Stimulated activated CD8-positive, alpha-beta memory T cell treated with anti-CD3 and anti-CD28 coated beads, Interleukin-12 subunit alpha, Interleukin-12 subunit beta, amount 100 ng/mL, for 1 hour (primary cell): ENCODE measurements at regions not wholly inside any gene's neighbourhood (a gene's known extent, or its start where the extent isn't known, plus 50 kb on each side); places are given as distances from the start of the nearest gene placed in this dataset.
"Not testable (repeated sequence)": the region's sequence is repeated elsewhere in the genome, so short reads cannot be mapped to it uniquely, and the experiment has no call there.

Experiments
- DNase-seq: peaks from one replicate; pipeline ENCODE4 v3.0.0-alpha.2; 2020; ENCODE audit warnings: low read depth

- DNase-seq, result no peak
Observed at GRCh38 chr21:23601549-23601948, 2005.7 kb downstream of the MRPL39 start.

DNA sequence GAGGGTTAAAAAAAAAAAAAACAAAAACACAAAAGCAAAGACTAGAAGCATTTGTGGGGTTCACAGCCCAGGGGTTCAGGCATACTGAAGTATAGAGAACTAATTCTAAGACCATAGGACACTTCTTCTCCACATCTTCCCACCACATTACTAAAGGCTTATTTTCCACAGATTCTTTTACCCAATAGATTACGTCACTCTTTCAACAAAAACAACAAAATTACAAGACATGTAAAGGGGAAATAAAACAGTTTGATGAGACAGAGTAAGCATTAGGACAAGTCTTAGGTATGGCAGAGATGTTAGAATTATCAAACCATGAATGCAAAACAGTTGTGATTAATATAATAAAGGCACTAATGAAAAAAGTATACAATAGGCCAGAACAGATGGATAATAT is 2013.7 kb downstream of the MRPL39 start:
- no peak for DNase-seq

GRCh38 chr21:23585419-23585818 is 2021.9 kb downstream of the MRPL39 start:
- no peak for DNase-seq

DNA sequence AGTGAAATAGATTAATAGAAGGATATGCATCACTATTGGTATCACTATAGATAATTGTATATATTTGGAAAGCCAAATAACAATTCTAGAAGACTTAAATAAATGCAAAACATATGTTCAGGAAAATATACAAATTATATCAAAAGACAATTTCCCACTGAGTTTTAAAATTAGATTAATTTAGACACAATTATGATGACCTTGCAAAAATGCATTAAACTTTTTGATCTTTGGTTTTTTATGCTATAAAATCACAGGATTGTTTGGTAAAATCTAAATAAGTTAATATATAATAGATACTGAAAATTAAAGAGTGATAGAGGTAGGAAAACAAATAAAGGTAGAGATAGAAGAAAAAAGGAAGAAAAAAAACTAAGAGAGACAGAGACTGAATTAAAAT is 2027.7 kb downstream of the MRPL39 start:
- DNase-seq, result no peak

DNA sequence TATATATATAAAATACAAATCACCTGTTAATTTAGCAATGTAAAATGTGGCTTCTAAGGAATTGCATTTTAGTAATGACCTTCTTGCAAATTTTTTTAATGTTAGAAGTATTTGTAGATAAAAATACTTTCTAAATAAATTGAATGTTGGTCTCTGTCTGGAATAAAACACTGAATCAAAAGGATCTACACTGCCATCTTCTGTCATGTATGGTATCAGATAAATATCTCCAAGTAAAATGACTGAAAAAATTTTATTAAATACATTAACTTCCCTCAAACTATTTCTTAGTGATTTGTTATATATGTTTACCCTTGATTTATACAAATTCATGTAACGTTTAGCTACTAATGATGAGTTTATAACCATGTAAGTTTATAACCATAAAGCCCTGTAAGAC is 2029.3 kb downstream of the MRPL39 start:
- DNase-seq, result no peak

DNA sequence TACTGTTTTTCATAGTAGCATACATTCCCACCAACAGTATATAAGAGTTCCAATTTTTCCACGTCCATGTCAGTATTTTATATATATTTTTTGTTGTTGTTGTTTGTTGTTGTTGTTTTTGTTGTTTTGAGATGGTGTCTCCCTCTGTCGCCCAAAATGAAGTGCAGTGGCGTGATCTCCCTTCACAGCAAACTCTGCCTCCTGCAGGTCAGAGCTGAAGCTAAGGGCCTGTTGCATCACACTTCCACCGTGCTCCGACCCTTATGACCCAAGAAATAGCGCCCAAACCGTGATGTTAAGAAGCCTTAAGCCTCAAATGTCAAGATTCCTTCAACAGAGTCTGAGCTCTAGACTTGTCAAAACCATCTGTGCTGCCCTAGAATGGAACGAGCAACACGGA is 2032.3 kb downstream of the MRPL39 start:
- no peak for DNase-seq

DNA sequence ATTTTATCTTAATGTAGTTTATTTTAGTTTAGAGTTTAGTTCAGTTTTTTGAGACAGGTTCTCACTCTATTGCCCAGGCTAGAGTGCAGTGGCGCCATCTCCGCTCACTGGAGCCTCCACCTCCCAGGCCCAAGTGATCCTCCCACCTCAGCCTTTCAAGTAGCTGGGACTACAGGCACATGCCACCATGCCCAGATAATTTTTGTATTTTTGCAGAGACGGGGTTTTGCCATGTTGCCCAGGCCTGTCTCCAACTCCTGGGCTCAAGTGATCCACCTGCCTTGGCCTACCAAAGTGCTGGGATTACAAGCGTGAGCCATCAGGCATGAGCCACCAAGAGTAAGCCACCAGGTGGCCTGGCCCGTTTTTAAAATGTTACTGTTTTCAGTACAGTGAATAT is 2058.4 kb downstream of the MRPL39 start:
- DNase-seq, result not testable (repeated sequence)

DNA sequence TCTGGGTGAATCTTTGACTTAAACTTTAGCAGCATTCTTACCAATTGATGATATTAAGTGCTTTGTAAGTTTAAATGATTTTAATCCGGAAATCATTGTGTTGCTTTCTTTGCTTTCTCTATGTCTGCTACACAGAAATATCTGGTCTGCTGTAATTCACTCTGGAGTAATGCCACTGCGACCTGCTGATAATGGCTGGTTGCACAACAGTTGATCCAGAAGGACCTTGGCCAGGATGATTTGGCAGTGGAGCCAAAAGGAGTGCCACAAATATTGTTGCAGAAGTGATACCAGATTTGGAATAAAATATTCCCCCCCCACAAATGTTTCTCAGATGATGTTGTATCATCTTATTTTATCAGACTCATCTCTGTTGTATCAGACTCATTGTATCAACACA is 2063.9 kb downstream of the MRPL39 start:
- DNase-seq, result no peak

DNA sequence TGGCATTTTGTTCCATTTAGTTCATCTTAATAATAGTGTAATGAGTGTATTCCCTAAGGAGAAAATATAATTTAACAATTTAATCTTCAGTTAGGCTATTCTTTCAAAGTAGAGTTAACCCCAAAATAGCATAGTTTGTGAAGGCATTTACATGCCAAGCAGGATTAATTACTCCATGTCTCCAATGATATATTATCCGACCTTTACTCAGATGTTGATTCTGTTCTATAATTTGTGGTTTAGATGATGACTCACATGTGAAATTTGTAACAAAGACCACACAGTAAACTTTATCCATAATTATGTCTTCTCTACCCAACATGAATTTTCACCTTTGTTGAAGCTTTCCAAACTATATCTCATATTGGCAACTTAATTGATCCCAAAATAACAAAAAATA is 2065.2 kb downstream of the MRPL39 start:
- no peak for DNase-seq

DNA sequence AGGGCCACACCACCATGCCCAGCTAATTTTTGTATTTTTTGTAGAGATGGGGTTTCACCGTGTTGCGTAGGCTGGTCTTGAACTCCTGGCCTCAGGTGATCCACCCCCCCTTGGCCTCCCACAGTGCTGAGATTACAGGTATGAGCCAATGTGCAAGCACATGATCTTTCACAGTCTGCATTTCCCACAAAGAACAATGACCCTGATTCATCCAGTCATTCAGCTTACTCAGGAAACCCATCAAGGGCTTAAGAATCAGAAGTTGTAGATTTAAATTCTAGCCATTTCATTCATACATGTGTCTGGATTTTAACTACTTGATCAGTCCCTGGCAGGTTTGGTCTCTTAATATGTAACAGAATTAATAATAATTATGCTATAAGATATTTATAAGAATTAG is 2065.7 kb downstream of the MRPL39 start:
- DNase-seq, result no peak

- DNase-seq, result no peak
Observed at GRCh38 chr21:23534850-23535249, 2072.4 kb downstream of the MRPL39 start.

- no peak for DNase-seq
Observed at GRCh38 chr21:23531444-23531843, 2075.8 kb downstream of the MRPL39 start.

DNA sequence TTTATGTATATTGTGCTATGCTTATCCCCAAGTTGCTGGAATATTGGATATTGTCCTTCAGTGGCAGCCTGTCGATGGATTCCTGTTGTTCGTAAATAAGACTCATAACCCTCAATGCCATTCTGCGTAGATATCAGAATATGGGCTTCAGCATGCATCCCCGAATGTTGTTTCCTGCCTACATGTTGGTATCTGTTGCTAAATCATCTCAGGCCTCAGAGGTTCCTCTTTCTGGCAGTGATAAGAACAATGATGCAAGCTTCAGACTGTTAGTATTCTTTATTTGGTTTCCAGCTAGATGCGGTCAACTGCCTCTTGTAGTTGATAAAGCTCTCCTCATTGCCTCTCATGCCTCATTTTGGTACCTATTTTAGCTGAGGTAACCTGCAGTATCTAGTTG is 2082.6 kb downstream of the MRPL39 start:
- no peak for DNase-seq

- no peak for DNase-seq
Observed at GRCh38 chr21:23522751-23523150, 2084.5 kb downstream of the MRPL39 start.

DNA sequence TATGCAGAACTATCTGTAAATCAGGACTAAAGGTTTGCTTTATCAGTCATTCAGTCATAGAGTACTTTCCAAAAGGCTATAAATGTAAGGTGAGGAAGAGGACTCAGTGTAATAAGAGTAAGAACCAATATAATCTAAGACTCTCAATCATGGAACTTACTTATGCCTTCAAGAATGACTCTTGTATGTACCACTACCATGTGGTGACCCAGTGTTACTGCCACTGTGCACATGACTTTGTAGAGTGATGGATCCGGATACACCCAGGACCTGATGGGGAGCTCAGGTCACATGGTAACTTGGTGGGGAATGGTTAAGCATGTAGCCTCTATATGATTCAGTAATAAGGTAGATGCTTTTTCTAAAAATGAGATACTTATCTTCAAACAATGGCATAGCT is 2099.8 kb downstream of the MRPL39 start:
- DNase-seq, result no peak

- no peak for DNase-seq
Observed at GRCh38 chr21:23496729-23497128, 2110.6 kb downstream of the MRPL39 start.

DNA sequence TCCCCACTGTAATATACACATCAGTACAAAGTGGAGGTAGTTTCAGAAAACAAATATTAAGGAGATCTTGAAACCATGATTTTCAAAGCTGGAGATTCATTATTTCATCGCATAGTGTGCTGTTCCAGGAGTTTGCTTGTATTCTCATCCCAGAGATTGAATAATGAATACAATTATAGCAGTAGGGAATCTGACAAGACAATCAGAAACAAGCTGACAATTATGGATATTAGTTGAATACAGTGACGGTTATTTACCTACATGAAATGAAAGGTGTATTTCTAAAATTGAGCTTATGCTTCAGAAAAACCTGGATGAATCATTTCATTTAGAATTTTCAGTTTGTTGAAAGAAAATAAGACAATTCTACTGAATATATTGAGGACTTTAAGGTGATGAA is 2119.0 kb downstream of the MRPL39 start:
- DNase-seq, result no peak

DNA sequence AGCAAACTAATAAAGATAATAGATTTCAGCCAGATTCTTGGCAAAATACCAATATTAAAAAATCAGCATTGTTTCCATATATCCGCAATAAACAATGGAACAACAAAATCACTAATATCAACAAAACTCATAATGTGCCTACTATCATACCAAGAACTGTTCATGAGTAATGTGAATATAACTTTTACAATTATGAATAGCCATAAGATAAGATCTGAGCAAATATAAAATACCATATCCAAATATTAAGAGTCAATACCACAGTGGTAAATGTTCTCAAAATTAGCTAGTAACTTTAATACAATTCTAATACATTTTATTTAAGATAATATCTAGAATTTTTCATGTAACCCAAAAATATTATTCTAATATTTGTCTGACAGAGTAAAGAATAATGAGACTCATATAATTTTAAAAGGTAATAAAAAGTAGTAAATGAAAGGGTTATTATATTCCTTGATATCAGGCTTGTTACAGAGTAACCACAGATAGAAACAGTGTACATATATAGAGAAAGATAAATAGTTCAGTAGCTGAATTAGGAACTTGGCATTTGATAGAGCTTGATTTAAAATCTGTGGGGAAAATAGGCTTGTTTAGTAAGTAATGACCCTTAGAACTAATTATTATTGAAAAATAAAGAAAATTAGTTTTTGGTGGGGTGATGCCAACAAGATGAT is 2126.6 kb downstream of the MRPL39 start:
- DNase-seq, result no peak

- DNase-seq, result no peak
Observed at GRCh38 chr21:23478381-23478780, 2128.9 kb downstream of the MRPL39 start.

- no peak for DNase-seq
Observed at GRCh38 chr21:23475281-23476219, 2131.7 kb downstream of the MRPL39 start.

- no peak for DNase-seq
Observed at GRCh38 chr21:23471877-23472276, 2135.4 kb downstream of the MRPL39 start.

GRCh38 chr21:23463365-23463764 is 2143.9 kb downstream of the MRPL39 start:
- no peak for DNase-seq

GRCh38 chr21:23455676-23456075 is 2151.6 kb downstream of the MRPL39 start:
- no peak for DNase-seq
